H1 (cell line): ENCODE measurements at regions not wholly inside any gene's neighbourhood (a gene's known extent, or its start where the extent isn't known, plus 50 kb on each side); places are given as distances from the start of the nearest gene placed in this dataset.

Experiments
- CTCF ChIA-PET: fragments of 300-600 bp; sonication (Branson Sonifier 250); formaldehyde crosslinking; loops from one replicate; lab custom pipeline; 2021; ENCODE audit not compliant: partially characterized antibody; lab: Charles Lee
- POLR2A ChIA-PET: fragments of 300-600 bp; sonication (Branson Sonifier 250); formaldehyde crosslinking; loops from one replicate; lab custom pipeline; 2021; ENCODE audit warnings: inconsistent platforms; ENCODE audit not compliant: partially characterized antibody; lab: Charles Lee
- DNase-seq, 2 experiments: peaks; one replicate each; pipeline versions ENCODE4 v3.0.0 to v3.0.0-alpha.2; 2010 to 2022; ENCODE audit warnings: low spot score in 2 of 2, low read depth in 1 of 2, mixed read lengths in 1 of 2
- FAIRE-seq: peaks from 2 replicates; lab custom pipeline; 2011; peaks lifted over from hg19 to GRCh38; lab: Jason Lieb, UNC
- H2AFZ ChIP-seq: 2 replicates; pipeline ENCODE4 v1.8.1; 2012; ENCODE audit warnings: low read length, inconsistent platforms
- H2AK5ac ChIP-seq: 2 replicates; pipeline ENCODE4 v1.6.1; 2013; ENCODE audit warnings: low read depth, low read length
- H2BK120ac ChIP-seq: replicated peaks from 2 replicates; pipeline ENCODE3; 2013; ENCODE audit warnings: low read depth, low read length, inconsistent platforms
- H2BK12ac ChIP-seq: 2 replicates; pipeline ENCODE4 v1.6.1; 2013; ENCODE audit warnings: low read depth, low read length
- H2BK15ac ChIP-seq: 2 replicates; pipeline ENCODE4 v1.6.1; 2013; ENCODE audit warnings: low read length
- H2BK20ac ChIP-seq: 2 replicates; pipeline ENCODE4 v1.6.1; 2013; ENCODE audit warnings: low read length
- H2BK5ac ChIP-seq: 2 replicates; pipeline ENCODE4 v1.6.1; 2013; ENCODE audit warnings: low read depth, low read length
- H3K14ac ChIP-seq: 2 replicates; pipeline ENCODE4 v1.6.1; 2013; ENCODE audit warnings: inconsistent platforms; ENCODE audit not compliant: insufficient read length
- H3K18ac ChIP-seq: 2 replicates; pipeline ENCODE4 v1.6.1; 2013; ENCODE audit warnings: low read length; ENCODE audit errors: extremely low read depth
- H3K23ac ChIP-seq: 2 replicates; pipeline ENCODE4 v1.6.1; 2013; ENCODE audit warnings: inconsistent platforms; ENCODE audit not compliant: insufficient read length
- H3K23me2 ChIP-seq: 2 replicates; pipeline ENCODE4 v1.6.1; 2013; ENCODE audit warnings: low read depth, low read length
- H3K27ac ChIP-seq: 2 replicates; pipeline ENCODE4 v1.6.1; 2011; ENCODE audit warnings: low read depth, low read length, inconsistent platforms
- H3K27me3 ChIP-seq, 4 experiments: replicated peaks in 1 of 4; 1 replicate in 1 of 4; 2 replicates in 3 of 4; pipeline versions ENCODE4 v1.6.1 to v1.8.1; 2011 to 2013; ENCODE audit warnings: low read length in 3 of 4, mild to moderate bottlenecking in 3 of 4, inconsistent platforms in 2 of 4, mixed read lengths in 2 of 4, moderate library complexity in 1 of 4; ENCODE audit not compliant: control insufficient read depth in 3 of 4, insufficient read depth in 3 of 4; ENCODE audit errors: extremely low read depth in 1 of 4
- H3K36me3 ChIP-seq, 4 experiments: 2 replicates each; pipeline versions ENCODE4 v1.6.1 to v1.8.1; 2011 to 2013; ENCODE audit warnings: mild to moderate bottlenecking in 4 of 4, low read length in 3 of 4, moderate library complexity in 2 of 4, control low read depth in 1 of 4, inconsistent platforms in 1 of 4; ENCODE audit not compliant: insufficient read depth in 4 of 4, control insufficient read depth in 2 of 4
- H3K4ac ChIP-seq: replicated peaks from 2 replicates; pipeline ENCODE3; 2013; ENCODE audit warnings: low read length, low read depth, mixed read lengths, inconsistent platforms; ENCODE audit not compliant: insufficient read length
- H3K4me1 ChIP-seq, 4 experiments: replicated peaks in 1 of 4; 1 replicate in 1 of 4; 2 replicates in 3 of 4; pipeline versions ENCODE4 v1.6.1 to v1.8.1; 2011 to 2013; ENCODE audit warnings: low read length in 3 of 4, inconsistent platforms in 2 of 4, mixed read lengths in 1 of 4; ENCODE audit not compliant: insufficient read depth in 4 of 4, control insufficient read depth in 3 of 4
- H3K4me2 ChIP-seq, 2 experiments: 2 replicates each; pipeline versions ENCODE4 v1.6.1 to v1.8.1; 2011 to 2013; ENCODE audit warnings: low read depth in 2 of 2, low read length in 2 of 2, control low read depth in 1 of 2, inconsistent platforms in 1 of 2, mild to moderate bottlenecking in 1 of 2; ENCODE audit not compliant: insufficient read depth in 1 of 2
- H3K4me3 ChIP-seq, 4 experiments: fragments of 200-600, 300-600 bp in 1 of 4; sonication (generic), shearing (Covaris generic), sonication (Bioruptor Twin) in 1 of 4; 2 replicates each; pipeline versions ENCODE4 v1.5.1 to v1.8.1; 2011 to 2016; ENCODE audit warnings: low read length in 4 of 4, low read depth in 3 of 4, control low read depth in 2 of 4, inconsistent platforms in 2 of 4, mild to moderate bottlenecking in 2 of 4, mixed read lengths in 1 of 4, moderate library complexity in 1 of 4; ENCODE audit not compliant: insufficient read depth in 2 of 4; ENCODE audit errors: extremely low read depth in 1 of 4
- H3K56ac ChIP-seq: replicated peaks from 2 replicates; pipeline ENCODE3; 2013; ENCODE audit warnings: low read depth, mild to moderate bottlenecking, mixed read lengths, low read length, inconsistent platforms; ENCODE audit not compliant: insufficient read length
- H3K79me1 ChIP-seq: 2 replicates; pipeline ENCODE4 v1.6.1; 2013; ENCODE audit warnings: low read depth, low read length, control low read depth
- H3K79me2 ChIP-seq, 2 experiments: 2 replicates each; pipeline versions ENCODE4 v1.6.1 to v1.8.1; 2012 to 2013; ENCODE audit warnings: low read length in 2 of 2, mild to moderate bottlenecking in 2 of 2, inconsistent platforms in 1 of 2; ENCODE audit not compliant: insufficient read depth in 2 of 2, control insufficient read depth in 1 of 2
- H3K9ac ChIP-seq, 4 experiments: replicated peaks in 1 of 4; 1 replicate in 1 of 4; 2 replicates in 3 of 4; pipeline versions ENCODE4 v1.6.1 to v1.8.1; 2011 to 2013; ENCODE audit warnings: low read depth in 3 of 4, low read length in 3 of 4, control low read depth in 2 of 4, mild to moderate bottlenecking in 2 of 4, moderate library complexity in 2 of 4, inconsistent platforms in 1 of 4; ENCODE audit errors: extremely low read depth in 1 of 4
- H3K9me3 ChIP-seq, 2 experiments: 2 replicates each; pipeline versions ENCODE4 v1.6.1 to v1.8.1; 2012 to 2013; ENCODE audit warnings: mild to moderate bottlenecking in 2 of 2, moderate library complexity in 2 of 2, control low read depth in 1 of 2, inconsistent platforms in 1 of 2, low read depth in 1 of 2, low read length in 1 of 2, mixed read lengths in 1 of 2; ENCODE audit not compliant: insufficient read depth in 2 of 2
- H4K20me1 ChIP-seq, 2 experiments: replicated peaks in 1 of 2; 2 replicates each; pipeline versions ENCODE3 to v1.8.1; 2011 to 2013; ENCODE audit warnings: inconsistent platforms in 2 of 2, low read length in 2 of 2, mild to moderate bottlenecking in 1 of 2; ENCODE audit not compliant: insufficient read depth in 2 of 2, control insufficient read depth in 1 of 2
- H4K5ac ChIP-seq: 2 replicates; pipeline ENCODE4 v1.6.1; 2013; ENCODE audit warnings: low read length, low read depth, mixed read lengths, inconsistent platforms; ENCODE audit not compliant: insufficient read length
- H4K8ac ChIP-seq: 2 replicates; pipeline ENCODE4 v1.8.0; 2013; ENCODE audit warnings: mild to moderate bottlenecking, moderate library complexity, low read length, inconsistent platforms; ENCODE audit not compliant: insufficient read depth; ENCODE audit errors: extremely low read depth
- H4K91ac ChIP-seq: replicated peaks from 2 replicates; pipeline ENCODE3; 2013; ENCODE audit warnings: low read length, mixed read lengths, inconsistent platforms; ENCODE audit not compliant: insufficient read length
- CREB1 ChIP-seq: IDR thresholded peaks from 2 replicates; pipeline ENCODE4 v1.6.1; 2012; ENCODE audit warnings: inconsistent platforms
- EZH2 ChIP-seq: fragments of 200-600 bp; sonication (generic); IDR thresholded peaks from 2 replicates; pipeline ENCODE4 v1.7.1; 2012; ENCODE audit warnings: low read depth, mild to moderate bottlenecking, moderate library complexity, low read length, inconsistent platforms; ENCODE audit not compliant: severe bottlenecking
- FOSL1 ChIP-seq: IDR thresholded peaks from 2 replicates; pipeline ENCODE4 v1.6.1; 2011; ENCODE audit warnings: mild to moderate bottlenecking, low read depth, low read length, moderate library complexity; ENCODE audit not compliant: insufficient read depth
- GTF2F1 ChIP-seq: IDR thresholded peaks from 2 replicates; pipeline ENCODE4 v1.6.1; 2012; ENCODE audit warnings: low read depth, low read length, improper control_type of control experiment, borderline replicate concordance
- HDAC6 ChIP-seq: IDR thresholded peaks from one replicate; pipeline ENCODE4 v1.7.1; 2012; ENCODE audit warnings: low read depth, mild to moderate bottlenecking, inconsistent platforms, low read length, moderate library complexity
- JUND ChIP-seq: IDR thresholded peaks from 2 replicates; pipeline ENCODE4 v1.6.1; 2011; ENCODE audit warnings: mild to moderate bottlenecking, improper control_type of control experiment, low read length
- PHF8 ChIP-seq: fragments of 200-600 bp; sonication (generic); conservative IDR thresholded peaks from 2 replicates; pipeline ENCODE4 v1.7.1; 2012; ENCODE audit warnings: low read depth, mild to moderate bottlenecking, inconsistent platforms, low read length, moderate library complexity
- POLR2A ChIP-seq, 2 experiments: IDR thresholded peaks; 1 replicate in 1 of 2; 2 replicates in 1 of 2; pipeline ENCODE4 v1.6.1; 2011; ENCODE audit warnings: low read depth in 2 of 2, low read length in 2 of 2, mild to moderate bottlenecking in 2 of 2; ENCODE audit errors: control extremely low read depth in 1 of 2
- POU5F1 ChIP-seq: IDR thresholded peaks from 2 replicates; pipeline ENCODE4 v1.6.1; 2011; ENCODE audit warnings: low read depth, mild to moderate bottlenecking, low read length, moderate library complexity
- RBBP5 ChIP-seq: IDR thresholded peaks from 2 replicates; pipeline ENCODE4 v1.7.1; 2012; ENCODE audit warnings: low read depth, mild to moderate bottlenecking, inconsistent platforms, low read length, moderate library complexity, borderline replicate concordance
- RXRA ChIP-seq: IDR thresholded peaks from 2 replicates; pipeline ENCODE4 v1.6.1; 2011; ENCODE audit warnings: low read depth, mild to moderate bottlenecking, low read length, moderate library complexity; ENCODE audit not compliant: insufficient read depth
- SAP30 ChIP-seq: fragments of 300-600 bp; sonication (generic); IDR thresholded peaks from 2 replicates; pipeline ENCODE4 v1.7.1; 2012; ENCODE audit warnings: low read length, moderate library complexity, mild to moderate bottlenecking, inconsistent platforms; ENCODE audit not compliant: insufficient read depth, insufficient replicate concordance
- SIRT6 ChIP-seq: IDR thresholded peaks from one replicate; pipeline ENCODE4 v1.7.1; 2012; ENCODE audit warnings: low read length, inconsistent platforms
- TEAD4 ChIP-seq: IDR thresholded peaks from 2 replicates; pipeline ENCODE4 v1.6.1; 2012; ENCODE audit warnings: low read depth, low read length, inconsistent platforms, mixed read lengths
- WGBS, 2 experiments: shearing (Covaris generic) in 1 of 2; methylation state at CpG; one replicate each; pipeline versions ENCODE4 v1.1.6 to v1.1.7; 2013 to 2015; ENCODE audit warnings: low lambda C conversion rate in 2 of 2, mixed read lengths in 2 of 2, inconsistent platforms in 1 of 2, low coverage in 1 of 2, missing lambda C conversion rate in 1 of 2; ENCODE audit not compliant: insufficient replicate concordance in 2 of 2, insufficient coverage in 1 of 2, insufficient read length in 1 of 2; ENCODE audit errors: extremely low coverage in 1 of 2, missing lambda C conversion rate in 1 of 2; 5-methylcytosine and 5-hydroxymethylcytosine counted together

DNA sequence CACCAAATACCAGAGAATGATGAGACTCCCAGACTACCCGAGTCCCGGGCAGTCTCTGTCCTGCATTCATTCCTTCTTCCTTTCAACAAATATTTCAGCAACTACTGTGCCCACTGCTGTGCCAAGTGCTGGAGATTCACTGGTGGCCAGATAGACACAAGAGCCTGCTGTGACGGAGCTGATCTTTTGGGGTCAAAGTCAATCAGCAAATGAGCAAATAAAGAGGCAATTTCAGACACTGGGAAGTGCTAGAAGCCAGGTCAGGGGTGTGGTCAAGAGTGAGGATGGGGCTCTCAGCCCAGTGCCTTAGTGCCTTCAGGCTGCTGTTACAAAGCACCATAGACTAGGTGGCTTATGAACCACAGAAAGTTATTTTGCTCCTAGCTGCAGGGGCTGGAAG lies 104.9 kb upstream of the IQSEC1 start:
- FAIRE-seq, result no peak
- ChIA-PET CTCF (interaction anchor here (0.7 to 0.9 kb wide), 2 partner anchors 33 to 53 kb away, joined by 3 read pairs; no protein-coding TSS in a partner anchor), POLR2A (no interaction called here)
- DNase-seq, result no peak
- TF ChIP-seq SAP30 (no peak), POU5F1 (no peak), TEAD4 (no peak), SIRT6 (no peak), FOSL1 (no peak), EZH2 (no peak), RBBP5 (no peak), JUND (no peak), RXRA (no peak), PHF8 (no peak), POLR2A (IDR thresholded peaks at IDR 0.05; ENCODE audit: control extremely low read depth in 1 of 2, low read depth in 2 of 2, low read length in 2 of 2) (no peak), CREB1 (no peak), HDAC6 (no peak), GTF2F1 (no peak)
- Histone ChIP-seq H2BK5ac (no peak overlapping the region), H3K56ac (no peak overlapping the region), H2AK5ac (no peak overlapping the region), H4K5ac (no peak overlapping the region), H3K4ac (no peak overlapping the region), H3K23me2 (no peaks in the 10 kb centered on the region), H2BK12ac (no peak overlapping the region), H3K36me3 (no peaks in the 10 kb centered on the region), H3K23ac (no peak overlapping the region), H2BK120ac (no peak overlapping the region), H2BK20ac (no peak overlapping the region), H3K18ac (no peak overlapping the region), H4K91ac (no peak overlapping the region), H3K4me1 (peaks cover 0 to 2% (median 1%) of the 10 kb centered on the region in 4 experiments; a peak in 2 of 7 replicates), H3K4me2 (no peak overlapping the region), H2AFZ (no peak overlapping the region), H3K27ac (no peak overlapping the region), H4K8ac (no peak overlapping the region), H3K79me1 (no peaks in the 10 kb centered on the region), H3K9ac (no peak overlapping the region), H3K27me3 (no peaks in the 10 kb centered on the region), H3K4me3 (no peak overlapping the region), H4K20me1 (no peaks in the 10 kb centered on the region), H3K14ac (no peak overlapping the region), H3K9me3 (peaks cover 13% of the 10 kb centered on the region in 2 experiments), H2BK15ac (no peak overlapping the region), H3K79me2 (no peaks in the 10 kb centered on the region)
- WGBS, 2 experiments, result 83% methylated on average over 3 of the region's 3 CpGs; no CpG with 5 or more reads in 1 of the 2 experiments
